CD14-positive monocyte (primary cell): ENCODE measurements at regions not wholly inside any gene's neighbourhood (a gene's known extent, or its start where the extent isn't known, plus 50 kb on each side); places are given as distances from the start of the nearest gene placed in this dataset.

Source experiments
- DNase-seq, 3 donors: peaks; one replicate each; pipeline ENCODE4 v3.0.0-alpha.2; 2011 to 2022
- H2AFZ ChIP-seq: 2 replicates; pipeline ENCODE4 v1.6.0; 2012; ENCODE audit warnings: mild to moderate bottlenecking, low read depth, low read length, inconsistent platforms; ENCODE audit not compliant: insufficient read depth, poor library complexity, severe bottlenecking
- H3K27ac ChIP-seq, 2 donors: 1 replicate in 1 of 2; 2 replicates in 1 of 2; pipeline ENCODE4 v1.5.1; 2012 to 2013; ENCODE audit warnings: low read length in 2 of 2, control low read depth in 1 of 2, inconsistent platforms in 1 of 2, low read depth in 1 of 2, mild to moderate bottlenecking in 1 of 2
- H3K27me3 ChIP-seq, 2 donors: one replicate each; pipeline versions ENCODE4 v1.6.0 to v1.6.1; 2011 to 2013; ENCODE audit warnings: low read length in 2 of 2; ENCODE audit not compliant: control insufficient read depth in 2 of 2, insufficient read depth in 2 of 2
- H3K36me3 ChIP-seq, 2 donors: replicated peaks in 1 of 2; 1 replicate in 1 of 2; 2 replicates in 1 of 2; pipeline versions ENCODE4 v1.5.1 to v1.6.1; 2012 to 2013; ENCODE audit warnings: low read length in 2 of 2, control low read depth in 1 of 2, inconsistent platforms in 1 of 2, mild to moderate bottlenecking in 1 of 2; ENCODE audit not compliant: insufficient read depth in 2 of 2, control insufficient read depth in 1 of 2
- H3K4me1 ChIP-seq, 2 donors: 1 replicate in 1 of 2; 2 replicates in 1 of 2; pipeline versions ENCODE4 v1.5.1 to v1.6.1; 2012 to 2013; ENCODE audit warnings: low read length in 2 of 2, control low read depth in 1 of 2, inconsistent platforms in 1 of 2, mild to moderate bottlenecking in 1 of 2, moderate library complexity in 1 of 2; ENCODE audit not compliant: insufficient read depth in 2 of 2, control insufficient read depth in 1 of 2
- H3K4me2 ChIP-seq: replicated peaks from 2 replicates; pipeline ENCODE3; 2012; ENCODE audit warnings: low read length, moderate library complexity, mild to moderate bottlenecking; ENCODE audit not compliant: poor library complexity, severe bottlenecking; ENCODE audit errors: extremely low read depth
- H3K4me3 ChIP-seq, 3 experiments: fragments of 200-600 bp in 1 of 3; sonication (generic) in 1 of 3; replicated peaks in 1 of 3; 1 replicate in 2 of 3; 2 replicates in 1 of 3; pipeline ENCODE4 v1.5.1; 2011 to 2013; ENCODE audit warnings: low read length in 3 of 3, mild to moderate bottlenecking in 3 of 3, control low read depth in 2 of 3, low read depth in 2 of 3, inconsistent platforms in 1 of 3, moderate library complexity in 1 of 3
- H3K79me2 ChIP-seq: 2 replicates; pipeline ENCODE4 v1.6.0; 2012; ENCODE audit warnings: mild to moderate bottlenecking, control low read depth, inconsistent platforms, low read length, moderate library complexity; ENCODE audit not compliant: insufficient read depth
- H3K9ac ChIP-seq: 2 replicates; pipeline ENCODE4 v1.6.0; 2017; ENCODE audit warnings: low read length, mild to moderate bottlenecking; ENCODE audit not compliant: insufficient read depth, poor library complexity, severe bottlenecking
- H3K9me3 ChIP-seq, 2 donors: replicated peaks in 1 of 2; 1 replicate in 1 of 2; 2 replicates in 1 of 2; pipeline versions ENCODE4 v1.5.1 to v1.6.1; 2012 to 2013; ENCODE audit warnings: low read length in 2 of 2, control low read depth in 1 of 2; ENCODE audit not compliant: control insufficient read depth in 1 of 2, insufficient read depth in 1 of 2
- H4K20me1 ChIP-seq: 2 replicates; pipeline ENCODE4 v1.6.0; 2012; ENCODE audit warnings: mild to moderate bottlenecking, low read length, control low read depth, moderate library complexity; ENCODE audit not compliant: insufficient read depth
- H3K27ac Mint-ChIP-seq, 7 donors: one replicate each; pipeline ENCODE4 v1.8.0; 2020; ENCODE audit warnings: mild to moderate bottlenecking in 7 of 7, mixed read lengths in 7 of 7, moderate library complexity in 6 of 7, inconsistent platforms in 2 of 7
- H3K27me3 Mint-ChIP-seq, 3 donors: one replicate each; pipeline ENCODE4 v1.8.0; 2021 to 2022; ENCODE audit warnings: low read depth in 3 of 3, mild to moderate bottlenecking in 3 of 3, mixed read lengths in 3 of 3, moderate library complexity in 3 of 3, inconsistent platforms in 1 of 3
- H3K36me3 Mint-ChIP-seq, 2 donors: one replicate each; pipeline ENCODE4 v1.8.0; 2020; ENCODE audit warnings: mixed read lengths in 2 of 2, inconsistent platforms in 1 of 2, mild to moderate bottlenecking in 1 of 2
- H3K4me1 Mint-ChIP-seq: one replicate; pipeline ENCODE4 v1.8.0; 2020; ENCODE audit warnings: mild to moderate bottlenecking, mixed read lengths
- H3K4me3 Mint-ChIP-seq, 2 donors: one replicate each; pipeline ENCODE4 v1.8.0; 2020; ENCODE audit warnings: mild to moderate bottlenecking in 2 of 2, mixed read lengths in 2 of 2, moderate library complexity in 1 of 2
- H3K9me3 Mint-ChIP-seq, 7 donors: one replicate each; pipeline ENCODE4 v1.8.0; 2020 to 2022; ENCODE audit warnings: mixed read lengths in 7 of 7, mild to moderate bottlenecking in 6 of 7, moderate library complexity in 6 of 7, inconsistent platforms in 2 of 7
- WGBS: methylation state at CpG from one replicate; pipeline ENCODE4 v1.1.5; 2013; ENCODE audit warnings: missing lambda C conversion rate; ENCODE audit not compliant: insufficient coverage; 5-methylcytosine and 5-hydroxymethylcytosine counted together
- intact Hi-C, 2 donors: fragments of 100-400 bp; cut with micrococcal nuclease; formaldehyde crosslinking; loops; one replicate each; pipeline versions ENCODE4 v1.15.0 to v1.15.1; 2023
- TF ChIP-seq, protein P1 (sequence below): fragments of 200-600 bp; IDR thresholded peaks from one replicate; pipeline ENCODE4 v1.8.0; 2022; ENCODE audit warnings: antibody characterized with exemption, mild to moderate bottlenecking

DNA sequence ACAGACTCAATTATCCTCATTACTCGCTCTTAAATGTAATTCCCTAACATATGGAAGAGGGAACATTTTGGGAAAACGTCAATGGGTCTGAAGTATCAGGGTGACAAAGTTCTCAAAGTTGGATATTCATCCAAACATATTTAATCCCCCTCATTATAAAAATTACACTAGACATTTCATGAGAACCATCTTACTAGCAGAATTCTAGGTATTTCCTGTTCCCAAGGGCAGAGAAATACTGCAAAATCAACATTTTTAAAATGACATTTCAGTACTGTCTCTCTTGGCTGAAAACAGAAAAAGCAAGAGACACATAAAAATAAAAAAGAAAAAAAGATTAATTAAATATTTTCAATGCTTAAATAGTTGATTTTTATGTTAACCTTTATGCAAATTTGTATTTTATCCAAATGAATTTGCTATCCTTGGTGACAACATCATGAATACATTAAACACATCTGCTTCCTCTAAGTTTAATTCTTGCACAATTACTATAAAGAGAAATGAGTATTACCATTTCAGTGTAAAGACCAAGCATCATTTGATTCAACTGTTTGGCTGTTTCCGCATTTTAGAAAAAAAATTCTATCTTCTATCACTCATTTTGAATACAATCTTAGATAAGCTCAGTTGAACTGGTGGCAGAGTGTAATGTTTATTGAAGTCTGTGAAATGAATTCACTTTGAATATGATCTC, 114.8 kb upstream of the COL8A1 start:
- no peaks in the 10 kb centered on the region for H3K9me3 Mint-ChIP-seq
- no peak for DNase-seq
- no CpG with 5 or more reads among the region's 3 CpGs for WGBS
- TF ChIP-seq, protein P1, sequence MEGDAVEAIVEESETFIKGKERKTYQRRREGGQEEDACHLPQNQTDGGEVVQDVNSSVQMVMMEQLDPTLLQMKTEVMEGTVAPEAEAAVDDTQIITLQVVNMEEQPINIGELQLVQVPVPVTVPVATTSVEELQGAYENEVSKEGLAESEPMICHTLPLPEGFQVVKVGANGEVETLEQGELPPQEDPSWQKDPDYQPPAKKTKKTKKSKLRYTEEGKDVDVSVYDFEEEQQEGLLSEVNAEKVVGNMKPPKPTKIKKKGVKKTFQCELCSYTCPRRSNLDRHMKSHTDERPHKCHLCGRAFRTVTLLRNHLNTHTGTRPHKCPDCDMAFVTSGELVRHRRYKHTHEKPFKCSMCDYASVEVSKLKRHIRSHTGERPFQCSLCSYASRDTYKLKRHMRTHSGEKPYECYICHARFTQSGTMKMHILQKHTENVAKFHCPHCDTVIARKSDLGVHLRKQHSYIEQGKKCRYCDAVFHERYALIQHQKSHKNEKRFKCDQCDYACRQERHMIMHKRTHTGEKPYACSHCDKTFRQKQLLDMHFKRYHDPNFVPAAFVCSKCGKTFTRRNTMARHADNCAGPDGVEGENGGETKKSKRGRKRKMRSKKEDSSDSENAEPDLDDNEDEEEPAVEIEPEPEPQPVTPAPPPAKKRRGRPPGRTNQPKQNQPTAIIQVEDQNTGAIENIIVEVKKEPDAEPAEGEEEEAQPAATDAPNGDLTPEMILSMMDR: no peak
- no peaks in the 10 kb centered on the region for H3K36me3 Mint-ChIP-seq
- H3K4me3 Mint-ChIP-seq: no peak overlapping the region
- no peaks in the 10 kb centered on the region for H3K9me3 ChIP-seq
- no peak overlapping the region for H3K27ac ChIP-seq
- H3K4me1 ChIP-seq: no peaks in the 10 kb centered on the region
- no peak overlapping the region for H3K9ac ChIP-seq
- H4K20me1 ChIP-seq: no peaks in the 10 kb centered on the region
- H3K4me1 Mint-ChIP-seq: no peaks in the 10 kb centered on the region
- H3K27ac Mint-ChIP-seq: no peak overlapping the region
- no peak overlapping the region for H2AFZ ChIP-seq
- H3K4me2 ChIP-seq: no peak overlapping the region
- peaks cover 0 to 2% (median 1%) of the 10 kb centered on the region in 3 donors for H3K27me3 Mint-ChIP-seq
- H3K27me3 ChIP-seq: no peaks in the 10 kb centered on the region
- no peak overlapping the region for H3K4me3 ChIP-seq
- intact Hi-C loops: no loop called here
- H3K79me2 ChIP-seq: no peaks in the 10 kb centered on the region
- no peaks in the 10 kb centered on the region for H3K36me3 ChIP-seq

DNA sequence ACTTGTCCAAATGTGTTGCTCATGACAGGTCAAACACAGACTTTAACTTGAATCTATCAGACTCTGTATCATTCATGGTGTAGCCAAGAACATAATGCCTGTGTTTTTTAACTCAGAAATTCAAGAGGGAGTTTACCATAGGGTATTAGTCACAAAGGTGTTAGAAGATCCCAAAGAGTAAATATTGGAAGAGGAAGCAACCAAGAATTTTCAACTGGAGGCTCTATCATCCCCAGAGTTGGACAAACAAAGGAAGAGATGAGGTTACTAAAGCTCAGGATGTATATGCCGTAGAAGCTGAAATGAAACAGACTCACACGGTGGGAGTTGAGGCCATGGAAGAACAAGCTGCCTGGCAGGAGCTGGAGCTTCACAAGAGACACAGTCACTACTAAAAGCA, 116.2 kb upstream of the COL8A1 start:
- Histone ChIP-seq H3K9me3 (no peaks in the 10 kb centered on the region), H3K36me3 (no peaks in the 10 kb centered on the region), H3K4me1 (no peaks in the 10 kb centered on the region), H3K27me3 (no peaks in the 10 kb centered on the region), H3K27ac (no peak overlapping the region), H4K20me1 (no peaks in the 10 kb centered on the region), H3K4me3 (no peak overlapping the region), H2AFZ (no peak overlapping the region), H3K9ac (no peak overlapping the region), H3K4me2 (no peak overlapping the region), H3K79me2 (no peaks in the 10 kb centered on the region)
- Mint-ChIP-seq H3K4me1 (no peaks in the 10 kb centered on the region), H3K9me3 (peaks cover 0 to 3% (median 0%) of the 10 kb centered on the region in 7 donors), H3K27me3 (peaks cover 0 to 4% (median 1%) of the 10 kb centered on the region in 3 donors), H3K27ac (no peak overlapping the region), H3K4me3 (no peak overlapping the region), H3K36me3 (no peaks in the 10 kb centered on the region)
- no peak for DNase-seq
- TF ChIP-seq, protein P1: no peak
- no CpG with 5 or more reads among the region's 2 CpGs for WGBS
- intact Hi-C loops: no loop called here
